Sigmoid colon (tissue), 4 donors: ENCODE measurements at regions not wholly inside any gene's neighbourhood (a gene's known extent, or its start where the extent isn't known, plus 50 kb on each side); places are given as distances from the start of the nearest gene placed in this dataset.

Source experiments
- CTCF ChIP-seq, 4 experiments: fragments of 450-650 bp in 3 of 4; fragments of 200-600 bp in 1 of 4; IDR thresholded peaks; one replicate each; pipeline ENCODE4 v1.5.1; 2016 to 2019; ENCODE audit warnings: antibody characterized with exemption in 4 of 4, mild to moderate bottlenecking in 3 of 4, moderate library complexity in 2 of 4
- POLR2A ChIP-seq, 2 donors: fragments of 450-650 bp; IDR thresholded peaks; one replicate each; pipeline ENCODE4 v1.6.1; 2016; ENCODE audit warnings: antibody characterized with exemption in 2 of 2, mild to moderate bottlenecking in 2 of 2, moderate library complexity in 2 of 2
- POLR2AphosphoS5 ChIP-seq, 4 donors: sonication (generic); formaldehyde crosslinking; IDR thresholded peaks; one replicate each; pipeline ENCODE4 v1.6.1; 2017; ENCODE audit warnings: antibody characterized with exemption in 4 of 4

GRCh38 chr1:157404614-157405013, 147.7 kb downstream of the FCRL5 start:
- no peak for TF ChIP-seq CTCF (IDR thresholded peaks at IDR 0.05)
- TF ChIP-seq POLR2A (IDR thresholded peaks at IDR 0.05): no peak
- no peak for TF ChIP-seq POLR2AphosphoS5 (IDR thresholded peaks at IDR 0.05)
